Heart right ventricle (tissue), 16 donors: ENCODE measurements at regions not wholly inside any gene's neighbourhood (a gene's known extent, or its start where the extent isn't known, plus 50 kb on each side); places are given as distances from the start of the nearest gene placed in this dataset.

ENCODE experiments used
- ATAC-seq, 8 donors: fragments of 200-7000 bp; cut with Tn5 transposase; one replicate each; pipeline ENCODE4 v1.9.1; 2020; ENCODE audit warnings: mild to moderate bottlenecking in 8 of 8, moderate library complexity in 8 of 8, moderate number of reproducible peaks in 1 of 8
- DNase-seq, 2 donors: peaks; one replicate each; pipeline ENCODE4 v3.0.0-alpha.2; 2020
- H3K27ac ChIP-seq, 10 donors: fragments of 200-600 bp; sonication (generic) in 2 of 10; one replicate each; pipeline versions ENCODE4 v1.5.0 to v1.8.0; 2020 to 2022; ENCODE audit warnings: mild to moderate bottlenecking in 3 of 10
- H3K27me3 ChIP-seq, 7 donors: fragments of 200-600 bp; one replicate each; pipeline ENCODE4 v1.8.0; 2021 to 2022; ENCODE audit warnings: mild to moderate bottlenecking in 2 of 7
- H3K36me3 ChIP-seq, 9 donors: fragments of 200-600 bp; sonication (generic) in 1 of 9; one replicate each; pipeline versions ENCODE4 v1.5.0 to v1.8.0; 2020 to 2022; ENCODE audit warnings: mild to moderate bottlenecking in 2 of 9
- H3K4me1 ChIP-seq, 9 donors: fragments of 200-600 bp; sonication (generic) in 1 of 9; one replicate each; pipeline versions ENCODE4 v1.5.0 to v1.8.0; 2020 to 2022; ENCODE audit warnings: mild to moderate bottlenecking in 4 of 9
- H3K4me3 ChIP-seq, 10 donors: fragments of 200-600 bp; sonication (generic) in 2 of 10; one replicate each; pipeline versions ENCODE4 v1.5.0 to v1.8.0; 2020 to 2022; ENCODE audit warnings: mild to moderate bottlenecking in 7 of 10, moderate library complexity in 2 of 10
- H3K9me3 ChIP-seq, 11 donors: fragments of 200-600 bp in 10 of 11; sonication (generic) in 2 of 11; one replicate each; pipeline versions ENCODE4 v1.5.0 to v1.8.0; 2013 to 2022; ENCODE audit warnings: mild to moderate bottlenecking in 2 of 11, control low read depth in 1 of 11, moderate library complexity in 1 of 11
- WGBS, 2 donors: extraction: QIAGEN DNeasy Blood & Tissue Kit; methylation state at CpG; one replicate each; pipeline ENCODE4 v1.1.7; 2013; ENCODE audit warnings: inconsistent platforms in 1 of 2; 5-methylcytosine and 5-hydroxymethylcytosine counted together
- intact Hi-C, 10 donors: fragments of 100-400 bp; cut with DNase I; formaldehyde crosslinking; loops; one replicate each; pipeline versions ENCODE4 v1.11.1 to v1.14.2; 2022
- TF ChIP-seq, protein P1 (sequence below), 9 donors: fragments of 200-600 bp; sonication (generic) in 2 of 9; IDR thresholded peaks; one replicate each; pipeline versions ENCODE4 v1.5.0 to v1.8.0; 2021 to 2022; ENCODE audit warnings: antibody characterized with exemption in 9 of 9, mild to moderate bottlenecking in 5 of 9, moderate library complexity in 1 of 9
- donor health status: Arrhythmogenic right ventricular cardiomyopathy.
- donor health status: ischemic (EF 13 %, LVEDD 7.1; RV severe dilation, severe dysfunction).
- donor health status: healthy with polysubstance abuse.
- donor health status: DM: no; HTN: yes; CAD: no.
- donor health status: DM: no; HTN: no; CAD: no.
- donor health status: ischemic (EF 25% LVEDD 6.9; RV normal size, moderate dysfunction).
- donor health status: ischemic (EF 25% LVEDD 5.7; RV mildly dilated, moderate dysfunction).
- donor health status: healthy.
- donor health status: DM: yes; HTN: yes; CAD: no.
- donor health status: Ischemic cardiomyopathy.
- donor health status: ischemic (EF 35%, LVEDD 5.7; RV mildly dilated, moderate dysfunction).
- donor health status: nonischemic (EF 11% LVEDD 7.7; RV severe dilation, severe dysfunction).
- donor health status: DM: yes; HTN: yes; CAD: no.
- donor health status: PGD.
- donor health status: ischemic (EF 29% LVEDD 5.4; RV normal size, mild dysfunction).
- donor health status: nonischemic (EF 23%, LVEDD 6.1; RV moderate dilation, normal function).

DNA sequence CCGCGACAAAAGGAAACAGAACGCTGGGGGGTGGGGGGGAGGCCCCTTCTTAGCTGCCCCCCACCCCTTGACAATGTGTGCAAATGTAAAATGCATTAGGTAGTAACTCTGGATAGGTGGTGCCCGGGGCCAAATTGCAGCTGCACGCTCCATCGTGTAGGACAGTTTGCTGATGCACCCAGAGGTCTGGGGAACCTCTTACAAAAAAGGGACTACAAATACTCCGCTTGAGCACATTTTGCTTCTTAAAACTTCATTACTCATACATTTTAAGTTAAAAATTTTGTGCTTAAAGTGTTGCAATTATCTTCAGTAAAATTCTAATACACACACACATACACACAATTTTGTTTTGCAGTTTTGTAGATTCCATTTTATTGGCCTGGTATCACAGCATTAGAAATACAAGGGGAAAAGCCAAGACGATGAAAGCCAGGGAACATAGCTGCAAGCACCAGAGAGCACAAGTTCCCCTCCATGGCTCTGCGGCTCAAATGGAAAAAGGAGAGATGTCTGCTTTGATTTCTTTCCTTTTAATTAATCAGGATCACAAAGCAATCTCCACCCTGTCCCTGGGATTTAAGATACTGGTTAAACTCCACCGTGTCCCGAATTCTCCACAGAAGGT lies 582.1 kb downstream of the ZEB2 start:
- no peaks in the 10 kb centered on the region for H3K9me3 ChIP-seq
- 28 to 32% methylated on average over 11 of the region's 11 CpGs for WGBS, 2 donors
- ATAC-seq (no peak), DNase-seq (no peak)
- peak overlapping the region; percentile 27 to 64 (median 58) for H3K4me3 ChIP-seq
- H3K36me3 ChIP-seq, result no peaks in the 10 kb centered on the region
- H3K4me1 ChIP-seq, result peaks cover 0 to 22% (median 0%) of the 10 kb centered on the region in 9 donors
- intact Hi-C loops, result loop anchor here in 2 of 10 donors (10.0 kb wide), 3 partner anchors 413 to 587 kb away; partner anchors contain the start of gene ZEB2 (in 1 of the 2)
- peak overlapping the region in 6 of 10 donors; percentile 48 to 81 (median 70) for H3K27ac ChIP-seq
- TF ChIP-seq, protein P1, sequence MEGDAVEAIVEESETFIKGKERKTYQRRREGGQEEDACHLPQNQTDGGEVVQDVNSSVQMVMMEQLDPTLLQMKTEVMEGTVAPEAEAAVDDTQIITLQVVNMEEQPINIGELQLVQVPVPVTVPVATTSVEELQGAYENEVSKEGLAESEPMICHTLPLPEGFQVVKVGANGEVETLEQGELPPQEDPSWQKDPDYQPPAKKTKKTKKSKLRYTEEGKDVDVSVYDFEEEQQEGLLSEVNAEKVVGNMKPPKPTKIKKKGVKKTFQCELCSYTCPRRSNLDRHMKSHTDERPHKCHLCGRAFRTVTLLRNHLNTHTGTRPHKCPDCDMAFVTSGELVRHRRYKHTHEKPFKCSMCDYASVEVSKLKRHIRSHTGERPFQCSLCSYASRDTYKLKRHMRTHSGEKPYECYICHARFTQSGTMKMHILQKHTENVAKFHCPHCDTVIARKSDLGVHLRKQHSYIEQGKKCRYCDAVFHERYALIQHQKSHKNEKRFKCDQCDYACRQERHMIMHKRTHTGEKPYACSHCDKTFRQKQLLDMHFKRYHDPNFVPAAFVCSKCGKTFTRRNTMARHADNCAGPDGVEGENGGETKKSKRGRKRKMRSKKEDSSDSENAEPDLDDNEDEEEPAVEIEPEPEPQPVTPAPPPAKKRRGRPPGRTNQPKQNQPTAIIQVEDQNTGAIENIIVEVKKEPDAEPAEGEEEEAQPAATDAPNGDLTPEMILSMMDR (IDR thresholded peaks at IDR 0.05), result no peak
- H3K27me3 ChIP-seq, result peaks cover 0 to 40% (median 6%) of the 10 kb centered on the region in 7 donors

GRCh38 chr2:143936848-143937722 lies 582.8 kb downstream of the ZEB2 start:
- TF ChIP-seq, protein P1 (IDR thresholded peaks at IDR 0.05), result no peak
- Histone ChIP-seq H3K4me3 (peak overlapping the region; percentile 27 to 64 (median 58)), H3K27ac (peak overlapping the region in 9 of 10 donors; percentile 11 to 81 (median 62)), H3K9me3 (no peaks in the 10 kb centered on the region), H3K4me1 (peaks cover 0 to 22% (median 0%) of the 10 kb centered on the region in 9 donors), H3K27me3 (peaks cover 0 to 40% (median 6%) of the 10 kb centered on the region in 7 donors), H3K36me3 (no peaks in the 10 kb centered on the region)
- WGBS, 2 donors, result 0 to 1% methylated on average over 106 to 108 of the region's 108 CpGs
- ATAC-seq (peak; percentile 60 to 82 (median 76)), DNase-seq (peak; percentile 10 to 35)
- intact Hi-C loops, result loop anchor here in 2 of 10 donors (10.0 kb wide), 3 partner anchors 412 to 588 kb away; partner anchors contain the start of gene ZEB2 (in 1 of the 2)

GRCh38 chr2:143936538-143936847 lies 583.4 kb downstream of the ZEB2 start:
- Histone ChIP-seq H3K27me3 (peaks cover 0 to 40% (median 6%) of the 10 kb centered on the region in 7 donors), H3K4me3 (peak overlapping the region; percentile 27 to 64 (median 58)), H3K36me3 (no peaks in the 10 kb centered on the region), H3K27ac (peak overlapping the region in 9 of 10 donors; percentile 11 to 81 (median 62)), H3K4me1 (peaks cover 0 to 22% (median 0%) of the 10 kb centered on the region in 9 donors), H3K9me3 (no peaks in the 10 kb centered on the region)
- intact Hi-C loops, result loop anchor here in 2 of 10 donors (10.0 kb wide), 3 partner anchors 412 to 588 kb away; partner anchors contain the start of gene ZEB2 (in 1 of the 2)
- TF ChIP-seq, protein P1 (IDR thresholded peaks at IDR 0.05), result no peak
- WGBS, 2 donors, result 14 to 15% methylated on average over 14 of the region's 14 CpGs
- ATAC-seq, result peak in 1 of 8 donors; percentile 48
- DNase-seq, result no peak

DNA sequence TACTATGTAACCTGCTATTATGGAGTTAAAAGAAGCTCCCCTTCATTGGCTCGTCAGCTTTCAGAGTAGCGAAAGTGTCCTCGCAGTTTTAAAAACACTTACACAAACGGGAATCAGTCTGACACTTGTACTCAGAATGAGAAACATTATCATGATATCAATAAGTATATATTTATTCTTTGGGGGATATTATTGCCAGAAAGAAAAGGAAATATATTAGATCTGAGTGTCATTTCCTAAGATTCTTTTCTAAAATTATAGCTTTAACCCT lies 584.5 kb downstream of the ZEB2 start:
- Histone ChIP-seq H3K27ac (peak overlapping the region in 1 of 10 donors; percentile 81), H3K27me3 (peaks cover 0 to 40% (median 6%) of the 10 kb centered on the region in 7 donors), H3K4me1 (peaks cover 0 to 21% (median 0%) of the 10 kb centered on the region in 9 donors), H3K4me3 (peak overlapping the region in 1 of 10 donors; percentile 15), H3K9me3 (no peaks in the 10 kb centered on the region), H3K36me3 (no peaks in the 10 kb centered on the region)
- DNase-seq, result no peak
- no peak for ATAC-seq
- intact Hi-C loops, result loop anchor here in 3 of 10 donors (2.0 to 10.0 kb wide), 4 partner anchors 51 to 589 kb away; partner anchors contain the start of gene ZEB2 (in 1 of the 3)
- TF ChIP-seq, protein P1 (IDR thresholded peaks at IDR 0.05), result no peak
- 58 to 78% methylated on average over 4 of the region's 4 CpGs for WGBS, 2 donors
